ENCODE measurements at regions not wholly inside any gene's neighbourhood (a gene's known extent, or its start where the extent isn't known, plus 50 kb on each side); places are given as distances from the start of the nearest gene placed in this dataset.

DNA sequence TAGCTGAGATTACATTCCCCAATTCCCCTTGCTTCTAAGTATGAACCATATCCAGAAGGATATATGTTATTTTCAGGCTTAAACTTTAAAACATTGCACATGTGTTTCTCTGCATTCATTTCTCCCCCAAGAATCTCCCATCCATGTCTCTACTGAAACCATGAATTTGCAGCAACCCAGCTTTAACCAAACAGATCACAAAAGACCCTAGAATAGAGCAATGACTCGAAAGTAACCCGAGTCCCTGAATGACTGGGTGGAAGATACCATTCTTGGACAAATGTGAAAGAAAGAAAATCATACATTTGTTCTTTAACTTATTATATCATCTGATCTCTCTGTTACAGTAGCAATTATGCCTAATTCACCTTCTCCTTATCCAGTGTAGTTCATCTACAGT lies 278.7 kb downstream of the IPMK start:
- intact Hi-C loops (cut with micrococcal nuclease), result no loop called here
- Mint-ChIP-seq H3K27me3 (no peaks in the 10 kb centered on the region), H3K27ac (no peak overlapping the region), H3K9me3 (no peaks in the 10 kb centered on the region), H3K4me3 (no peak overlapping the region), H3K4me1 (no peaks in the 10 kb centered on the region), H3K36me3 (ENCODE audit: low read depth) (no peaks in the 10 kb centered on the region)
- TF ChIP-seq, protein P1, sequence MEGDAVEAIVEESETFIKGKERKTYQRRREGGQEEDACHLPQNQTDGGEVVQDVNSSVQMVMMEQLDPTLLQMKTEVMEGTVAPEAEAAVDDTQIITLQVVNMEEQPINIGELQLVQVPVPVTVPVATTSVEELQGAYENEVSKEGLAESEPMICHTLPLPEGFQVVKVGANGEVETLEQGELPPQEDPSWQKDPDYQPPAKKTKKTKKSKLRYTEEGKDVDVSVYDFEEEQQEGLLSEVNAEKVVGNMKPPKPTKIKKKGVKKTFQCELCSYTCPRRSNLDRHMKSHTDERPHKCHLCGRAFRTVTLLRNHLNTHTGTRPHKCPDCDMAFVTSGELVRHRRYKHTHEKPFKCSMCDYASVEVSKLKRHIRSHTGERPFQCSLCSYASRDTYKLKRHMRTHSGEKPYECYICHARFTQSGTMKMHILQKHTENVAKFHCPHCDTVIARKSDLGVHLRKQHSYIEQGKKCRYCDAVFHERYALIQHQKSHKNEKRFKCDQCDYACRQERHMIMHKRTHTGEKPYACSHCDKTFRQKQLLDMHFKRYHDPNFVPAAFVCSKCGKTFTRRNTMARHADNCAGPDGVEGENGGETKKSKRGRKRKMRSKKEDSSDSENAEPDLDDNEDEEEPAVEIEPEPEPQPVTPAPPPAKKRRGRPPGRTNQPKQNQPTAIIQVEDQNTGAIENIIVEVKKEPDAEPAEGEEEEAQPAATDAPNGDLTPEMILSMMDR (IDR thresholded peaks at IDR 0.05), result no peak
- CTCF ChIA-PET, result no interaction called here
- ATAC-seq (ENCODE audit: low read depth) (no peak), DNase-seq (no peak)
- POLR2A ChIA-PET, result no interaction called here

DNA sequence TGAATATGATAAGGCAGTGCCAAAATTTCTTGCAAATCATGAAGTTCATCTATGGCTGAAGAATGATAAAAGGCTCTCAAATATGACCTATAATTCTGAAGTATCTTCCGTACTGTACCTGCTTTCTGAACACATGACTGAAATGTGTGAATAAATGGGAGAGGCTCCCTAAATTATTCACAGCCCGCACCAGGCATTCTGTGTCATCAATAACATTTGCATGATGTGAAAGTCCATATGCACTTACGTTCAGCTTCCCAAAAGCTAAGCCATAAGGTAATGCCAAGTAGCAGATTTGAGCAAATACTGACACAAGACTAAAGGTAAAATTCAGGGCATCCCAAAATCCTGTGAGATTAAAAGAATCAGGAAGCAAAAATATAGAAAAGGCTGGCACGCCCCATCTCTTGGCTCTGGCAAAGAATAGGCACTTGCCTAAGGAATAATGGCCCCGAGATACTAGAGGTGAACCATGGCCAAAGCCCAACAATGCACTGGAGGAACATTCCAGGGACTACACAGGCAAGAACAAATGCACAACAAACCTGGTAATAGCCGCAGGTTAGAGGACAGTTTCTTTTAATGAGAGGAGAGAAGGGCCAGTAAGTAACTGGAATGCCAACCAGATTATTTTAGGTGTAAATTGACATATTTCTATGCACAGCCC lies 280.5 kb downstream of the IPMK start:
- POLR2A ChIA-PET, result no interaction called here
- no peaks in the 10 kb centered on the region for H3K4me1 Mint-ChIP-seq
- no peaks in the 10 kb centered on the region for H3K9me3 Mint-ChIP-seq
- ATAC-seq (ENCODE audit: low read depth) (no peak), DNase-seq (no peak)
- H3K36me3 Mint-ChIP-seq (ENCODE audit: low read depth), result no peaks in the 10 kb centered on the region
- intact Hi-C loops (cut with micrococcal nuclease), result no loop called here
- TF ChIP-seq, protein P1 (IDR thresholded peaks at IDR 0.05), result no peak
- CTCF ChIA-PET, result no interaction called here
- H3K4me3 Mint-ChIP-seq, result no peak overlapping the region
- H3K27me3 Mint-ChIP-seq, result no peaks in the 10 kb centered on the region
- no peak overlapping the region for H3K27ac Mint-ChIP-seq

DNA sequence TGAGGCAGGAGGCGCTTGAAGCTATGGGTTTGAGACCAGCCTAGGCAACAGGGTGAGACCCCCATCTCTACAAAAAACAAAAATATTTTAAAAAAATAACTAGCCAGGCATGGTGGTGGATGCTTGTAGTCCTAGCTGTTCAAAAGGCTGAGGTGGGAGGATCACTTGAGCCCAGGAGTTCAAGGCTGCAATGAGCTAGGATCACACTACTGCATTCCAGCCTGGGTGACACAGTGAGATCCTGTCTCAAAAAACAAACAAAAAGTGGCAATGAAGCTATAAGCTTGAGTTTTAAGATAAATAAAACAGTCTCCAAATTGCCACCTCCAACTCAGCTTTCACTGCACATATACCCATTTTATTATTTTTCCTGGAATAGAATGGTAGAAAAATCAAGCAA lies 281.3 kb downstream of the IPMK start:
- ChIA-PET POLR2A (no interaction called here), CTCF (no interaction called here)
- TF ChIP-seq, protein P1 (IDR thresholded peaks at IDR 0.05), result no peak
- DNase-seq, result no peak
- Mint-ChIP-seq H3K27ac (no peak overlapping the region), H3K36me3 (ENCODE audit: low read depth) (no peaks in the 10 kb centered on the region), H3K9me3 (no peaks in the 10 kb centered on the region), H3K4me1 (no peaks in the 10 kb centered on the region), H3K4me3 (no peak overlapping the region), H3K27me3 (no peaks in the 10 kb centered on the region)
- intact Hi-C loops (cut with micrococcal nuclease), result no loop called here
- no peak for ATAC-seq (ENCODE audit: low read depth)

DNA sequence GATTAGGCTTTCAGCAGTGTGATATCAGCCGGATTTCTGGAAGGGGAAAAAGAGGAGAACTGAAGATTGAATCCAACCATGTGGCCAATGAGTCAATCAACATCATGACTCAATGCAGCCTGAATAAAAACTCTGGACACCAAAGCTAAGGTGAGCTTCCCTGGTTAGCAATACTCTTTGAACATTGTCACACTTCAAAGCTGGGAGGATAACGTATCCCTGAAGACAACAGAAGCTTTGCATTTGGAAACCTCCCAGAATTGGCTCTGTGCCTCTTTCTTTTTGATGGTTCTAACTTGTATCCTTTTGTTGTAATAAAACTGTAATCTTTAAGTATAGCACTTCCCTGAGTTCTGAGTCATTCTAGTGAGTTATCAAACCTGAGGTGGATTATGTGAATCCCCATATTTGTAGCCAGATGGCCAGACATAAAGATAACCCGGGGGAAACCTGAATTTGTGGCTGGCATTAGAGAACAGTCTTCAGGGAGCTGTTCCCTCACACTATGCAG lies 284.4 kb downstream of the IPMK start:
- H3K27ac Mint-ChIP-seq, result no peak overlapping the region
- H3K36me3 Mint-ChIP-seq (ENCODE audit: low read depth), result no peaks in the 10 kb centered on the region

DNA sequence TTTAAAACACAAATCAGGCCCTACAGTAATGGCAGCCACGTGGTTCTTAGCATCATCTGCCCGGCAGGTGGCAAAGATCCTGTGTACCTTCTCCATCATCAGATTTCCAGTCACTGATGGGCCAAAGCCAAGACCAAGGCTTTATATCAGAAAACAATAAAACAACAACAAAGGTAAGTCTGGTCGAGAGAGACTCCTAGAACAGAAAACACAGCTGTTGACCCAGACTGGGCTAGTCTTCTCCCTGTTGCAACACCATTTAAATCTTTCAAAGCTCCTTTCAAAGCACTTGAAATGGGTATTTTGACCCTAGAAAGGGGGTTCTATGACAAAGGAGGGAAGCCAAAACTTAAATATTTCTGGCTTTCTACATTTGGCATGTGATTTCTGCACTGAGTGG lies 285.6 kb downstream of the IPMK start:
- intact Hi-C loops (cut with micrococcal nuclease), result no loop called here
- CTCF ChIA-PET, result no interaction called here
- Mint-ChIP-seq H3K36me3 (ENCODE audit: low read depth) (no peaks in the 10 kb centered on the region), H3K27me3 (no peaks in the 10 kb centered on the region), H3K27ac (no peak overlapping the region), H3K4me1 (no peaks in the 10 kb centered on the region), H3K4me3 (no peak overlapping the region), H3K9me3 (peaks cover 10% of the 10 kb centered on the region)
- TF ChIP-seq, protein P1 (IDR thresholded peaks at IDR 0.05), result no peak
- DNase-seq (no peak), ATAC-seq (ENCODE audit: low read depth) (no peak)
- POLR2A ChIA-PET, result no interaction called here

More for the DNA sequence above, 284.4 kb downstream of the IPMK start:
- H3K27me3 Mint-ChIP-seq, result no peaks in the 10 kb centered on the region
- POLR2A ChIA-PET, result no interaction called here
- peaks cover 5% of the 10 kb centered on the region for H3K9me3 Mint-ChIP-seq
- ATAC-seq (ENCODE audit: low read depth) (no peak), DNase-seq (no peak)
- TF ChIP-seq, protein P1 (IDR thresholded peaks at IDR 0.05), result no peak
- CTCF ChIA-PET, result no interaction called here
- intact Hi-C loops (cut with micrococcal nuclease), result no loop called here
- no peaks in the 10 kb centered on the region for H3K4me1 Mint-ChIP-seq
- H3K4me3 Mint-ChIP-seq, result no peak overlapping the region

Measured in activated B cell treated with CpG ODN at 0.5 μM for 24 hours (primary cell).